Neural cell (in vitro differentiated cells): ENCODE measurements at regions not wholly inside any gene's neighbourhood (a gene's known extent, or its start where the extent isn't known, plus 50 kb on each side); places are given as distances from the start of the nearest gene placed in this dataset.

Source experiments
- H2AFZ ChIP-seq: fragments of 200-600, 300-800 bp; sonication (generic), shearing (Covaris generic); 2 replicates; pipeline ENCODE4 v1.6.0; 2014; ENCODE audit warnings: low read depth, mild to moderate bottlenecking, antibody characterized with exemption, low read length, moderate library complexity
- H3F3A ChIP-seq: fragments of 200-600 bp; shearing (Covaris generic); 2 replicates; pipeline ENCODE4 v1.6.1; 2016; ENCODE audit warnings: mild to moderate bottlenecking, moderate library complexity, mixed read lengths, antibody characterized with exemption, low read length; ENCODE audit not compliant: insufficient read depth, poor library complexity, severe bottlenecking
- H3K27ac ChIP-seq: fragments of 200-600, 300-800 bp; sonication (generic), shearing (Covaris generic); 2 replicates; pipeline ENCODE4 v1.5.1; 2014; ENCODE audit warnings: mild to moderate bottlenecking, low read length, moderate library complexity
- H3K27me3 ChIP-seq: fragments of 300-800, 200-600 bp; sonication (generic), shearing (Covaris generic); 2 replicates; pipeline ENCODE4 v1.6.0; 2014; ENCODE audit warnings: mild to moderate bottlenecking, low read depth, low read length, moderate library complexity; ENCODE audit not compliant: insufficient read depth
- H3K36me3 ChIP-seq: fragments of 300-800, 200-600 bp; sonication (generic), shearing (Covaris generic); 2 replicates; pipeline ENCODE4 v1.5.1; 2014; ENCODE audit warnings: mild to moderate bottlenecking, antibody characterized with exemption, low read length, moderate library complexity; ENCODE audit not compliant: insufficient read depth
- H3K4me2 ChIP-seq: fragments of 300-800, 200-600 bp; sonication (generic), shearing (Covaris generic); 2 replicates; pipeline ENCODE4 v1.6.0; 2014; ENCODE audit warnings: mild to moderate bottlenecking, low read length
- H3K4me3 ChIP-seq: fragments of 300-800, 200-600 bp; sonication (generic), shearing (Covaris generic); 2 replicates; pipeline ENCODE4 v1.5.1; 2014; ENCODE audit warnings: mild to moderate bottlenecking, low read length, moderate library complexity
- H3K79me2 ChIP-seq: fragments of 200-600 bp; shearing (Covaris generic); replicated peaks from 2 replicates; pipeline ENCODE4 v1.6.0; 2014; ENCODE audit warnings: mild to moderate bottlenecking, low read length, moderate library complexity; ENCODE audit not compliant: insufficient read depth
- H3K9ac ChIP-seq: fragments of 300-800, 200-600 bp; sonication (generic), shearing (Covaris generic); 2 replicates; pipeline ENCODE4 v1.6.1; 2016; ENCODE audit warnings: mild to moderate bottlenecking, low read length, mixed read lengths
- H3K9me2 ChIP-seq: fragments of 200-600 bp; shearing (Covaris generic); 2 replicates; pipeline ENCODE4 v1.6.1; 2016; ENCODE audit warnings: mild to moderate bottlenecking, low read length, mixed read lengths; ENCODE audit not compliant: insufficient read depth
- H3K9me3 ChIP-seq: fragments of 200-600, 300-800 bp; sonication (generic), shearing (Covaris generic); 2 replicates; pipeline ENCODE4 v1.6.1; 2016; ENCODE audit warnings: mild to moderate bottlenecking, mixed run types, low read length, moderate library complexity, mixed read lengths
- H4K20me1 ChIP-seq: fragments of 200-600 bp; shearing (Covaris generic); 2 replicates; pipeline ENCODE4 v1.6.1; 2016; ENCODE audit warnings: mild to moderate bottlenecking, mixed run types; ENCODE audit not compliant: insufficient read depth
- CTCF ChIP-seq: fragments of 450-650 bp; IDR thresholded peaks from 2 replicates; pipeline ENCODE4 v1.5.1; 2014; ENCODE audit warnings: antibody characterized with exemption, mild to moderate bottlenecking, moderate library complexity; ENCODE audit not compliant: poor library complexity, severe bottlenecking
- EP300 ChIP-seq: fragments of 450-650 bp; conservative IDR thresholded peaks from 2 replicates; pipeline ENCODE4 v1.6.1; 2014; ENCODE audit warnings: antibody characterized with exemption, mild to moderate bottlenecking, moderate library complexity; ENCODE audit not compliant: poor library complexity, severe bottlenecking
- EZH2 ChIP-seq: fragments of 200-600, 300-800 bp; shearing (Covaris generic), sonication (generic); IDR thresholded peaks from 2 replicates; pipeline ENCODE4 v1.6.1; 2014; ENCODE audit warnings: antibody characterized with exemption, low read length, borderline replicate concordance, mild to moderate bottlenecking; ENCODE audit not compliant: insufficient read depth, poor library complexity, severe bottlenecking
- MXI1 ChIP-seq: fragments of 450-650 bp; conservative IDR thresholded peaks from 2 replicates; pipeline ENCODE4 v1.6.1; 2014; ENCODE audit warnings: antibody characterized with exemption, mild to moderate bottlenecking; ENCODE audit not compliant: poor library complexity, severe bottlenecking
- POLR2AphosphoS5 ChIP-seq: IDR thresholded peaks from 2 replicates; pipeline ENCODE4 v1.6.1; 2012
- RAD21 ChIP-seq: fragments of 450-650 bp; conservative IDR thresholded peaks from 2 replicates; pipeline ENCODE4 v1.6.1; 2014; ENCODE audit warnings: antibody characterized with exemption, mild to moderate bottlenecking, moderate library complexity
- REST ChIP-seq: IDR thresholded peaks from 2 replicates; pipeline ENCODE4 v1.6.1; 2012; ENCODE audit warnings: borderline replicate concordance
- SMC3 ChIP-seq: fragments of 450-650 bp; conservative IDR thresholded peaks from 2 replicates; pipeline ENCODE4 v1.6.1; 2014; ENCODE audit warnings: antibody characterized with exemption, mild to moderate bottlenecking, moderate library complexity; ENCODE audit not compliant: poor library complexity
- TAF1 ChIP-seq: IDR thresholded peaks from 2 replicates; pipeline ENCODE4 v1.6.1; 2012; ENCODE audit warnings: low read depth

GRCh38 chr14:100386846-100387245 lies 63.7 kb downstream of the SLC25A47 start:
- no peaks in the 10 kb centered on the region for H3K9me3 ChIP-seq

GRCh38 chr14:100387450-100387849 lies 64.3 kb downstream of the SLC25A47 start:
- Histone ChIP-seq H3K36me3 (no peaks in the 10 kb centered on the region), H3K9ac (no peak overlapping the region), H3K4me3 (no peak overlapping the region), H2AFZ (no peak overlapping the region), H3K9me3 (no peaks in the 10 kb centered on the region), H3K27me3 (no peaks in the 10 kb centered on the region), H3K79me2 (peaks cover 9% of the 10 kb centered on the region), H4K20me1 (no peaks in the 10 kb centered on the region), H3K27ac (no peak overlapping the region), H3K4me2 (no peak overlapping the region), H3K9me2 (no peaks in the 10 kb centered on the region), H3F3A (no peaks in the 10 kb centered on the region)
- TF ChIP-seq CTCF (no peak), RAD21 (no peak), REST (no peak), MXI1 (no peak), EP300 (no peak), SMC3 (no peak), POLR2AphosphoS5 (no peak), TAF1 (no peak)

More at GRCh38 chr14:100386846-100387245, 63.7 kb downstream of the SLC25A47 start:
- no peak overlapping the region for H3K4me2 ChIP-seq
- no peak overlapping the region for H3K27ac ChIP-seq
- H3F3A ChIP-seq, result no peaks in the 10 kb centered on the region
- TF ChIP-seq SMC3 (no peak), REST (no peak), RAD21 (no peak), EZH2 (no peak), POLR2AphosphoS5 (no peak), EP300 (no peak), MXI1 (no peak), CTCF (no peak)
- H3K4me3 ChIP-seq, result no peak overlapping the region
- no peaks in the 10 kb centered on the region for H3K9me2 ChIP-seq
- H4K20me1 ChIP-seq, result no peaks in the 10 kb centered on the region
- no peaks in the 10 kb centered on the region for H3K27me3 ChIP-seq
- no peak overlapping the region for H3K9ac ChIP-seq
- H3K79me2 ChIP-seq, result peaks cover 9% of the 10 kb centered on the region
- no peak overlapping the region for H2AFZ ChIP-seq
- no peaks in the 10 kb centered on the region for H3K36me3 ChIP-seq
